ENCODE measurements at regions not wholly inside any gene's neighbourhood (a gene's known extent, or its start where the extent isn't known, plus 50 kb on each side); places are given as distances from the start of the nearest gene placed in this dataset.

DNA sequence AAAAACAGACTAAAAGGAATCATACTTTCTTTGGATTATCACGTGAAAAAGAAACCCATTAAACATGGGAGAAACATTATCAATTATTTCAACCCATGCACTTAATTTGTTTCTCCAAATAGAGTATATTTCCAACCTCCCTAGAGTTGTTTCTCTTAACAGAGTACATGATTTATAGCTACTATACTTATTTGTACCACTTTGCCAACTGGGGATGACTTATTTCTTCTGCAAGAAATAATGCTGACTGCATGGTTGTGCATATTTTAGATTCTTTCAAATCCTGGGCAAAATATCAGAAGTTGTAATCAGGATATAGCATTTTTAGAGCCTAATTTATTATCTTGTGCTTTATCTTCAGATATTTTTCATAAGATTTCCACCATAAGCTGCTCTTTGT, 629.1 kb upstream of the EYS start:
- TF ChIP-seq, protein P1, sequence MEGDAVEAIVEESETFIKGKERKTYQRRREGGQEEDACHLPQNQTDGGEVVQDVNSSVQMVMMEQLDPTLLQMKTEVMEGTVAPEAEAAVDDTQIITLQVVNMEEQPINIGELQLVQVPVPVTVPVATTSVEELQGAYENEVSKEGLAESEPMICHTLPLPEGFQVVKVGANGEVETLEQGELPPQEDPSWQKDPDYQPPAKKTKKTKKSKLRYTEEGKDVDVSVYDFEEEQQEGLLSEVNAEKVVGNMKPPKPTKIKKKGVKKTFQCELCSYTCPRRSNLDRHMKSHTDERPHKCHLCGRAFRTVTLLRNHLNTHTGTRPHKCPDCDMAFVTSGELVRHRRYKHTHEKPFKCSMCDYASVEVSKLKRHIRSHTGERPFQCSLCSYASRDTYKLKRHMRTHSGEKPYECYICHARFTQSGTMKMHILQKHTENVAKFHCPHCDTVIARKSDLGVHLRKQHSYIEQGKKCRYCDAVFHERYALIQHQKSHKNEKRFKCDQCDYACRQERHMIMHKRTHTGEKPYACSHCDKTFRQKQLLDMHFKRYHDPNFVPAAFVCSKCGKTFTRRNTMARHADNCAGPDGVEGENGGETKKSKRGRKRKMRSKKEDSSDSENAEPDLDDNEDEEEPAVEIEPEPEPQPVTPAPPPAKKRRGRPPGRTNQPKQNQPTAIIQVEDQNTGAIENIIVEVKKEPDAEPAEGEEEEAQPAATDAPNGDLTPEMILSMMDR (conservative IDR thresholded peaks at IDR 0.05; ENCODE audit: low read depth, low read length), result no peak
- TF ChIP-seq EZH2 (IDR thresholded peaks at IDR 0.05; ENCODE audit: borderline replicate concordance, low read depth, low read length, poor library complexity, severe bottlenecking), result no peak

Measured in A673 (cell line).